GM21447 (cell line): ENCODE measurements at regions not wholly inside any gene's neighbourhood (a gene's known extent, or its start where the extent isn't known, plus 50 kb on each side); places are given as distances from the start of the nearest gene placed in this dataset.
A peak's percentile ranks its signal among the peaks of the same experiment; 100 is the strongest.
"Not testable (repeated sequence)": the region's sequence is repeated elsewhere in the genome, so short reads cannot be mapped to it uniquely, and the experiment has no call there.

Experiments
- ATAC-seq: cut with Tn5 transposase; IDR thresholded peaks from one replicate; pipeline ENCODE4 v1.9.1; 2021; ENCODE audit not compliant: unreplicated experiment

- ATAC-seq = no peak
These were observed 101.4 kb upstream of the ATP5MC3 start for GRCh38 chr2:175282886-175283285.

GRCh38 chr2:175282300-175282699 lies 100.8 kb upstream of the ATP5MC3 start:
- no peak for ATAC-seq

- ATAC-seq = no peak
These were observed 96.3 kb upstream of the ATP5MC3 start for GRCh38 chr2:175277772-175278171.

GRCh38 chr2:175275539-175275938 lies 94.0 kb upstream of the ATP5MC3 start:
- no peak for ATAC-seq

- ATAC-seq = no peak
These were observed 77.7 kb upstream of the ATP5MC3 start for GRCh38 chr2:175259164-175259563.

- no peak for ATAC-seq
These were observed 75.5 kb upstream of the ATP5MC3 start for GRCh38 chr2:175256806-175257585.

GRCh38 chr2:175256391-175256790 lies 74.9 kb upstream of the ATP5MC3 start:
- ATAC-seq = not testable (repeated sequence)

GRCh38 chr2:175253871-175254270 lies 72.4 kb upstream of the ATP5MC3 start:
- no peak for ATAC-seq

GRCh38 chr2:175251425-175252041 lies 70.0 kb upstream of the ATP5MC3 start:
- ATAC-seq = no peak

GRCh38 chr2:175247159-175247558 lies 65.6 kb upstream of the ATP5MC3 start:
- ATAC-seq = no peak

GRCh38 chr2:175244697-175245096 lies 63.2 kb upstream of the ATP5MC3 start:
- no peak for ATAC-seq

- no peak for ATAC-seq
These were observed 60.2 kb upstream of the ATP5MC3 start for GRCh38 chr2:175241691-175242090.

- not testable (repeated sequence) for ATAC-seq
These were observed 58.5 kb upstream of the ATP5MC3 start for GRCh38 chr2:175240033-175240432.

GRCh38 chr2:175236930-175237329 lies 55.4 kb upstream of the ATP5MC3 start:
- no peak for ATAC-seq

GRCh38 chr2:175234650-175235049 lies 53.1 kb upstream of the ATP5MC3 start:
- peak; percentile 72 for ATAC-seq

- ATAC-seq = peak; percentile 35
These were observed 52.6 kb upstream of the ATP5MC3 start for GRCh38 chr2:175234153-175234552.

- ATAC-seq = no peak
These were observed 51.7 kb upstream of the ATP5MC3 start for GRCh38 chr2:175233135-175233719.
